Neuronal stem cell (in vitro differentiated cells): ENCODE measurements at regions not wholly inside any gene's neighbourhood (a gene's known extent, or its start where the extent isn't known, plus 50 kb on each side); places are given as distances from the start of the nearest gene placed in this dataset.

ENCODE experiments used
- DNase-seq: peaks from one replicate; pipeline ENCODE4 v3.0.0-alpha.2; 2013; ENCODE audit warnings: low spot score
- H2AFZ ChIP-seq: one replicate; pipeline ENCODE4 v1.6.1; 2013; ENCODE audit warnings: mild to moderate bottlenecking, low read length, inconsistent platforms
- H2AK5ac ChIP-seq: 2 replicates; pipeline ENCODE4 v1.6.1; 2013; ENCODE audit warnings: low read depth, mild to moderate bottlenecking, inconsistent platforms, low read length, moderate library complexity, mixed read lengths
- H2BK120ac ChIP-seq: 2 replicates; pipeline ENCODE4 v1.6.1; 2013; ENCODE audit warnings: low read depth, mild to moderate bottlenecking, inconsistent platforms, low read length, moderate library complexity, mixed read lengths
- H2BK12ac ChIP-seq: one replicate; pipeline ENCODE4 v1.6.1; 2013; ENCODE audit warnings: low read length, inconsistent platforms
- H2BK15ac ChIP-seq: 2 replicates; pipeline ENCODE4 v1.6.1; 2013; ENCODE audit warnings: mild to moderate bottlenecking, low read length, inconsistent platforms, mixed read lengths
- H2BK5ac ChIP-seq: one replicate; pipeline ENCODE4 v1.6.1; 2013; ENCODE audit warnings: inconsistent platforms, mild to moderate bottlenecking, low read length, moderate library complexity
- H3K14ac ChIP-seq: one replicate; pipeline ENCODE4 v1.6.1; 2013; ENCODE audit warnings: low read length, inconsistent platforms
- H3K18ac ChIP-seq: 2 replicates; pipeline ENCODE4 v1.6.1; 2013; ENCODE audit warnings: low read length, inconsistent platforms
- H3K23ac ChIP-seq: 2 replicates; pipeline ENCODE4 v1.6.1; 2013; ENCODE audit warnings: low read depth, mild to moderate bottlenecking, mixed read lengths, low read length, inconsistent platforms; ENCODE audit not compliant: poor library complexity
- H3K27ac ChIP-seq: replicated peaks from 3 replicates; pipeline ENCODE4 v1.5.1; 2013; ENCODE audit warnings: low read length, inconsistent platforms
- H3K27me3 ChIP-seq, 3 experiments: 2 replicates each; pipeline ENCODE4 v1.6.1; 2013; ENCODE audit warnings: low read length in 3 of 3, mild to moderate bottlenecking in 2 of 3, inconsistent platforms in 1 of 3, low read depth in 1 of 3, mixed read lengths in 1 of 3, moderate library complexity in 1 of 3; ENCODE audit not compliant: control insufficient read depth in 3 of 3, insufficient read depth in 3 of 3
- H3K36me3 ChIP-seq, 2 donors: replicated peaks in 1 of 2; 2 replicates each; pipeline ENCODE4 v1.6.1; 2013; ENCODE audit warnings: low read length in 2 of 2; ENCODE audit not compliant: control insufficient read depth in 2 of 2, insufficient read depth in 2 of 2
- H3K4ac ChIP-seq: 2 replicates; pipeline ENCODE4 v1.6.1; 2013; ENCODE audit warnings: inconsistent platforms, mild to moderate bottlenecking, low read length, moderate library complexity
- H3K4me1 ChIP-seq, 2 donors: 1 replicate in 1 of 2; 2 replicates in 1 of 2; pipeline ENCODE4 v1.6.1; 2013; ENCODE audit warnings: low read length in 2 of 2, low read depth in 1 of 2; ENCODE audit not compliant: control insufficient read depth in 2 of 2, insufficient read depth in 1 of 2
- H3K4me2 ChIP-seq: one replicate; pipeline ENCODE4 v1.6.1; 2013; ENCODE audit warnings: mild to moderate bottlenecking, low read length, inconsistent platforms; ENCODE audit not compliant: insufficient read depth, poor library complexity, severe bottlenecking
- H3K4me3 ChIP-seq, 2 donors: 2 replicates each; pipeline ENCODE4 v1.5.1; 2013; ENCODE audit warnings: low read length in 2 of 2, mild to moderate bottlenecking in 2 of 2, inconsistent platforms in 1 of 2, moderate library complexity in 1 of 2
- H3K79me1 ChIP-seq: one replicate; pipeline ENCODE4 v1.6.1; 2013; ENCODE audit warnings: low read depth, mild to moderate bottlenecking, inconsistent platforms, low read length, moderate library complexity
- H3K9ac ChIP-seq: one replicate; pipeline ENCODE4 v1.6.1; 2013; ENCODE audit warnings: mild to moderate bottlenecking, low read depth, low read length, inconsistent platforms; ENCODE audit not compliant: poor library complexity
- H3K9me3 ChIP-seq, 2 donors: replicated peaks in 1 of 2; 2 replicates each; pipeline versions ENCODE3 to v1.6.1; 2013; ENCODE audit warnings: low read length in 2 of 2, mild to moderate bottlenecking in 2 of 2, inconsistent platforms in 1 of 2, low read depth in 1 of 2, mixed read lengths in 1 of 2, moderate library complexity in 1 of 2; ENCODE audit not compliant: control insufficient read depth in 2 of 2, insufficient read depth in 1 of 2
- H4K8ac ChIP-seq: one replicate; pipeline ENCODE4 v1.6.1; 2013; ENCODE audit warnings: low read depth, mild to moderate bottlenecking, inconsistent platforms, low read length, moderate library complexity
- H4K91ac ChIP-seq: one replicate; pipeline ENCODE4 v1.6.1; 2013; ENCODE audit warnings: low read length, low read depth, mild to moderate bottlenecking, inconsistent platforms; ENCODE audit not compliant: poor library complexity
- WGBS, 2 donors: extraction: QIAGEN DNeasy Blood & Tissue Kit; methylation state at CpG; one replicate each; pipeline ENCODE4 v1.1.7; 2013; ENCODE audit warnings: missing lambda C conversion rate in 2 of 2, mixed read lengths in 1 of 2; ENCODE audit not compliant: insufficient read length in 2 of 2, insufficient replicate concordance in 1 of 2; ENCODE audit errors: extremely low coverage in 2 of 2; 5-methylcytosine and 5-hydroxymethylcytosine counted together

DNA sequence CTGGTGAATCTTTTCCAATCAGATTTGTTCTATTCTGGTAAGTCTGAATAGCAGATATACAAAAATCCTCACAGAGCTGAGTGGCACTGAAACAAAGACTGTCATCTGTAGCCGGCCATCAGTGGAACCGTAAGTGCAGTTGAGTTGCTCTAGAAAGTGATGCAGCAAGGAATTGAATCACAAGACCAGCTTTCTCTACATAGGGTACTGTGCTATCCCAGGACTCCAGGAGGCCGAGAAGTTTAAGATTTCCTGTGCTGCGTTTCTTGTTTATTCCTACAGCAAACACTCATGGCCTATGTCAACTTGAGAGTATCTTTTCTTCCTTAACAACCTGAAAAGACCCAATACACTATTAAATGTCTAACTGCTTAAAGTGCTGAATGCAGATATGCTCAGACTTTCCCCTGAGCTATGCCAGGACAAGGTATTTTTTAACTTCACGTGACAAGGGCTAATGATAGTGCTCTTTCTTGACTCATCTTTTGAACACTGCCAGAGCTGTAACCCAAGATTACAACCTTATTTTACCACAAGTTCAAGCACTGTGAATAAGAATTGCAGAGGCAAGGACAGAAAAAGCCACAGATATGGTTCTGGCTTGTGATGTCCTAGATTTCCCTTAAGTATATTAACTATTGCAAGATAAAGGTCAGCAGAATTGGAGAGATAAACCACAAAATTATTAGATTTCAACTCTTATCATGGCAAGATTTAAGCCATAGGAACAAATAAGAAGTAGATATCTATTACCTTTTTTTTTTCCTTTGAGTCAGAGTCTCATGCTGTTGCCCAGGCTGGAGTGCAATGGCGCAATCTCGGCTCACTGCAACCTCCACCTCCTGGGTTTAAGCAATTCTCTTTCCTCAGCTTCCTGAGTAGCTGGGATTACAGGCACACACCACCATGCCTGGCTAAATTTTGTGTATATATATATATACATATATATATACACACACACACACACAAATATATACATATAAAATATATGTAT lies 71.6 kb downstream of the GJA1 start:
- Histone ChIP-seq H3K4me3 (no peak overlapping the region), H3K23ac (no peak overlapping the region), H2BK120ac (no peak overlapping the region), H4K8ac (no peak overlapping the region), H3K9ac (no peak overlapping the region), H4K91ac (no peak overlapping the region), H3K4ac (no peak overlapping the region), H3K4me2 (no peak overlapping the region), H3K18ac (no peak overlapping the region), H2BK15ac (no peak overlapping the region), H3K14ac (no peak overlapping the region), H3K4me1 (no peaks in the 10 kb centered on the region), H2BK5ac (no peak overlapping the region), H2AFZ (no peak overlapping the region), H2BK12ac (no peak overlapping the region), H3K36me3 (no peaks in the 10 kb centered on the region), H3K79me1 (no peaks in the 10 kb centered on the region), H2AK5ac (no peak overlapping the region), H3K27ac (no peak overlapping the region), H3K9me3 (no peaks in the 10 kb centered on the region), H3K27me3 (no peaks in the 10 kb centered on the region)
- WGBS, 2 donors, result no CpG with 5 or more reads among the region's 7 CpGs
- no peak for DNase-seq

DNA sequence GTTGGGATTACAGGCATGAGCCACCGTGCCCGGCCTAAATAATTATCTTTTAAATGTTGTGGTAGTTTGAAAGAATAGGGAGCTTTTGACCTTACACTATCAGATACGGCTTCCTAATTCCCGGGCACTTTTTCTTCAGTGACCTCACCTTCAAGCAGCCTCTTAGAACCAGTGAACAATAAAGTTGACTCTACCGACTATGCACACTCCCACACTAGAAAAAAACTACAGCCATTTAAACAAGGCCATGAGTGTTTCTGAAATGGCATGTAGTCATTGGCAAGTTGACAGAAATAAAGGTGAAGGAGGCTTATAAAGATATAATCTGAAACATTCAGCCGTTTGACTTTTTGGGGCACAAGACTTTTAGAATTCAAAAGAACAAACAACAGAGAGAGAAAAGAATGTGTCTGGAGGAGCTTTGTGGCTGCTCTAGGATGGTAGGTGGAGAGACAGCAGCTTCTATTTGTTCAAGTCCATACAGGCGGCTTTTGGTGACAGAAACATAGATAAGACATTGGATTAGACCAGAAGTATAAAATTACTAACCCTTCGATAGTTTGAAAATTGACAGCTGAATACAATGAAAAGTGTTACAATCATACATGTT lies 75.2 kb downstream of the GJA1 start:
- Histone ChIP-seq H3K14ac (no peak overlapping the region), H3K27me3 (no peaks in the 10 kb centered on the region), H3K9me3 (no peaks in the 10 kb centered on the region), H3K4ac (no peak overlapping the region), H2AFZ (no peak overlapping the region), H2BK15ac (no peak overlapping the region), H3K36me3 (no peaks in the 10 kb centered on the region), H4K8ac (no peak overlapping the region), H3K9ac (no peak overlapping the region), H3K27ac (no peak overlapping the region), H3K4me3 (no peak overlapping the region), H3K79me1 (no peaks in the 10 kb centered on the region), H3K4me1 (no peaks in the 10 kb centered on the region), H2BK5ac (no peak overlapping the region), H3K23ac (no peak overlapping the region), H2BK12ac (no peak overlapping the region), H3K4me2 (no peak overlapping the region), H2AK5ac (no peak overlapping the region), H4K91ac (no peak overlapping the region), H2BK120ac (no peak overlapping the region), H3K18ac (no peak overlapping the region)
- WGBS, 2 donors, result no CpG with 5 or more reads among the region's 8 CpGs
- no peak for DNase-seq

- Histone ChIP-seq H3K27ac (no peak overlapping the region), H3K27me3 (no peaks in the 10 kb centered on the region), H3K14ac (no peak overlapping the region), H3K9ac (no peak overlapping the region), H3K4me2 (no peak overlapping the region), H4K91ac (no peak overlapping the region), H2BK5ac (no peak overlapping the region), H3K23ac (no peak overlapping the region), H2BK15ac (no peak overlapping the region), H4K8ac (no peak overlapping the region), H3K18ac (no peak overlapping the region), H3K4ac (no peak overlapping the region), H3K9me3 (no peaks in the 10 kb centered on the region), H2AK5ac (no peak overlapping the region), H2BK12ac (no peak overlapping the region), H2BK120ac (no peak overlapping the region), H3K4me3 (no peak overlapping the region), H3K4me1 (peaks cover 4% of the 10 kb centered on the region in 2 donors), H3K79me1 (no peaks in the 10 kb centered on the region), H2AFZ (no peak overlapping the region), H3K36me3 (no peaks in the 10 kb centered on the region)
- DNase-seq, result no peak
- WGBS, 2 donors, result no CpG with 5 or more reads among the region's 1 CpG
These were observed 80.3 kb downstream of the GJA1 start for GRCh38 chr6:121515630-121516265.

DNA sequence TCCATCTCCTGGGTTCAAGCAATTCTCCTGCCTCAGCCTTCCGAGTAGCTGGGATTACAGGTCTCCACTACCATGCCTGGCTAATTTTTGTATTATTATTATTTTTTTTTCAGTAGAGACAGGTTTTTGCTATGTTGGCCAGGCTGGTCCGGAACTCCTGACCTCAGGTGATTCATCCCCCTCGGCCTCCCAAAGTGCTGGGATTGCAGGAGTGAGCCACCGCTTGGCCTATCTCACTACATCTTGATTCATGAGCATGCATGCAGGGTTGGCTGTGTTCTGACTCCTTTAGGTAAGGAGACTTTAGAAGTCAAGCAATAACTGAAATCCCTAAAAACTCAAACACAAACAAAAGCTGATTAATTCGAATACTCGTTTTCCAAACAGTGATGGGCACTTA lies 80.9 kb downstream of the GJA1 start:
- no peak overlapping the region for H2BK12ac ChIP-seq

More for the DNA sequence above, 80.9 kb downstream of the GJA1 start:
- Histone ChIP-seq H3K9me3 (no peaks in the 10 kb centered on the region), H2AK5ac (no peak overlapping the region), H2AFZ (no peak overlapping the region), H2BK5ac (no peak overlapping the region), H3K4me3 (no peak overlapping the region), H3K14ac (no peak overlapping the region), H2BK120ac (no peak overlapping the region), H3K18ac (no peak overlapping the region), H4K91ac (no peak overlapping the region), H3K9ac (no peak overlapping the region), H3K36me3 (no peaks in the 10 kb centered on the region), H3K4me2 (no peak overlapping the region), H3K23ac (no peak overlapping the region), H3K4ac (no peak overlapping the region), H3K4me1 (peaks cover 5 to 6% of the 10 kb centered on the region in 2 donors), H4K8ac (no peak overlapping the region), H2BK15ac (no peak overlapping the region), H3K27ac (no peak overlapping the region), H3K27me3 (no peaks in the 10 kb centered on the region), H3K79me1 (no peaks in the 10 kb centered on the region)
- no CpG with 5 or more reads among the region's 6 CpGs for WGBS, 2 donors
- DNase-seq, result no peak
